ENCODE measurements at regions not wholly inside any gene's neighbourhood (a gene's known extent, or its start where the extent isn't known, plus 50 kb on each side); places are given as distances from the start of the nearest gene placed in this dataset.

DNA sequence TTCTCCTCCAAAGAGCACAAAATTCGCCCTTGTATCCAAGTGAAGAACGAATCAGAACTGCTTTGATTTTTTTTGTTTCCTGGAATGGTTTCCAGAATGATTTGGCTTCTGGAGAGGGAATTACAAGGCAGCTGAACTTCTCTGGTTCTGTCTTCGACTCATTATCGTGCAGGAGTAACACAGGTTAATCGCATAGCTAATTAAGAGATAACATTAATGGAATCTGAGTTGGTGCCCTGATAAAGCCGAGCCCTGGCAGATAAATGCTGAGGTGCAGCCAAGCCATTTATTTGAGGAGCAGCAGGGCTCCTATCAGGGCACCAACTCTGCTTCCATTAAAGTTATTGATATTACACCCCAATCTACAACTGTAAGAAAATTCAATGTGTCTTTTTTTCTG lies 433.7 kb downstream of the ZNF521 start:
- no peak for DNase-seq (ENCODE audit: low read depth)
- TF ChIP-seq, protein P1, sequence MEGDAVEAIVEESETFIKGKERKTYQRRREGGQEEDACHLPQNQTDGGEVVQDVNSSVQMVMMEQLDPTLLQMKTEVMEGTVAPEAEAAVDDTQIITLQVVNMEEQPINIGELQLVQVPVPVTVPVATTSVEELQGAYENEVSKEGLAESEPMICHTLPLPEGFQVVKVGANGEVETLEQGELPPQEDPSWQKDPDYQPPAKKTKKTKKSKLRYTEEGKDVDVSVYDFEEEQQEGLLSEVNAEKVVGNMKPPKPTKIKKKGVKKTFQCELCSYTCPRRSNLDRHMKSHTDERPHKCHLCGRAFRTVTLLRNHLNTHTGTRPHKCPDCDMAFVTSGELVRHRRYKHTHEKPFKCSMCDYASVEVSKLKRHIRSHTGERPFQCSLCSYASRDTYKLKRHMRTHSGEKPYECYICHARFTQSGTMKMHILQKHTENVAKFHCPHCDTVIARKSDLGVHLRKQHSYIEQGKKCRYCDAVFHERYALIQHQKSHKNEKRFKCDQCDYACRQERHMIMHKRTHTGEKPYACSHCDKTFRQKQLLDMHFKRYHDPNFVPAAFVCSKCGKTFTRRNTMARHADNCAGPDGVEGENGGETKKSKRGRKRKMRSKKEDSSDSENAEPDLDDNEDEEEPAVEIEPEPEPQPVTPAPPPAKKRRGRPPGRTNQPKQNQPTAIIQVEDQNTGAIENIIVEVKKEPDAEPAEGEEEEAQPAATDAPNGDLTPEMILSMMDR (conservative IDR thresholded peaks at IDR 0.05; ENCODE audit: control insufficient read depth, insufficient read depth, low read depth, low read length) = no peak
- H3K4me3 ChIP-seq (ENCODE audit: control insufficient read depth, low read depth, low read length) = no peak overlapping the region

- TF ChIP-seq, protein P1 (conservative IDR thresholded peaks at IDR 0.05; ENCODE audit: control insufficient read depth, insufficient read depth, low read depth, low read length) = no peak
- no peak overlapping the region for H3K4me3 ChIP-seq (ENCODE audit: control insufficient read depth, low read depth, low read length)
- no peak for DNase-seq (ENCODE audit: low read depth)
Measured at GRCh38 chr18:24919181-24919797, 432.7 kb downstream of the ZNF521 start.

GRCh38 chr18:24922491-24922890 lies 429.5 kb downstream of the ZNF521 start:
- H3K4me3 ChIP-seq (ENCODE audit: control insufficient read depth, low read depth, low read length) = no peak overlapping the region
- no peak for DNase-seq (ENCODE audit: low read depth)
- TF ChIP-seq, protein P1 (conservative IDR thresholded peaks at IDR 0.05; ENCODE audit: control insufficient read depth, insufficient read depth, low read depth, low read length) = no peak

DNA sequence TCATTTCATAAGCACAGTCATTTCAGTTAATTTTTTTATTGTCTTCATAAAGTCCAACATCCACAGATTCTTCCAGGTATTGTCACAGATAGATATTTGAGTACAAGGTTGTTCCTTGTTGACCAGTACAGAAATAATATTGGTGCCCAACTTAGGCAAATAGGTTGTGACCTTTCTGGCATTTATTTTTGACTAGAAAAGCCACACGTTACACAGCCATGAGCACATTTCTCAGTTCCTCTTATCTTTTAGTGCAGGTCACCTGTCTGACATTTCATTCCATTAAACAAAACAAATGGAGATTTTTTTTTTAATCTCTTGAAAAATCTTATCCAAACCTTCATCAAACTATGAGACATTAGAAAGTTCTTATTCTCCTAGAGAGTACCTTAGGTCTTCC lies 428.8 kb downstream of the ZNF521 start:
- DNase-seq (ENCODE audit: low read depth) = no peak
- TF ChIP-seq, protein P1 (conservative IDR thresholded peaks at IDR 0.05; ENCODE audit: control insufficient read depth, insufficient read depth, low read depth, low read length) = no peak
- H3K4me3 ChIP-seq (ENCODE audit: control insufficient read depth, low read depth, low read length) = no peak overlapping the region

DNA sequence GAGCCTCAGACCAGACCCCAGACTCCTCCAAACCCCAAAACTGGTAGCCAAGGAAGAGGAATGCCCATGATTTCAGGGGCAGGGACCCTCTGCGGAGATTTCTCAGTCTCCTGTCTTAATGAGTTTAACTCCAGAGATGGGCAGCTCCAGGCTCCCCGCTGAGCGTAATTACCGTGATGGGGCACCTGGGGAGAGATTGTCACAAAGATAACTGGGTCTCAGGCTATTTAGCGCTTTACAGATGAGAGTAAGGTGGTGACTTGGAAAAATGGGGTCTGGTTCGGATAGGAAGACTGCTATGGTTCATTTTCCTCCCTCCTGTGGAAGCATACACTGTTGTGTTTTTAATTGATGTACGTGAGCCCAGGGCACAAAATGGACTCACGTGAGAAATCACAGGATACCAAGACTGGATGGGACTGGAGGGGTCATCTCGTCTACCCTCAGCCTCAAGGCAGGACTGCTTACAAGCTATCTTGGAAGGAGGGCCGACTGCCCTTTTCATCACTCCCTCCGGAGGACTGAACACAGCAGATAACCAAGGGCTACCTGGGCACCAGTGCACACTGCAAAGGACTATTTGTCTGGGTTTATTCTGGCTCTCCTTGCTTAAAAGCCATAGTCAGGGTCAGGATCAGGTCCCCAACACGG lies 427.8 kb downstream of the ZNF521 start:
- no peak for DNase-seq (ENCODE audit: low read depth)
- TF ChIP-seq, protein P1 (conservative IDR thresholded peaks at IDR 0.05; ENCODE audit: control insufficient read depth, insufficient read depth, low read depth, low read length) = no peak
- H3K4me3 ChIP-seq (ENCODE audit: control insufficient read depth, low read depth, low read length) = no peak overlapping the region

DNA sequence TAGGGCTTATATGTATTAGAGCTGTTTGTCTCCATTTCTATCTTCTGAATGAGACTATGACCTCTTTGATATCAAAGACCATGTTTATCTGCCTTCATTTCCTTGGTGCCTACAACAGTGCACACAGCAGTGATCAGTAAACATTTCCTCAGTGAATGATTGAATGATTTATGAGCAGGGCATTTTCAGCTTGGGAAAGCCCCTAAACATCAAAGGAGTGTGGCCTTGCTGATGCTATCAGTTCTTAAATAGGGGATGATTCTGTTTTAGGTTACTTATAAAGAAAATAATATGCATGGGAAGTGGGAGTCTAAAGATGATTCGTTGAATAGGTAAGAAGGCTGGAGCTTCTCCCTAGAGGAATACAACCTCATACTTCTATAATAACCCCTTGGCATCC lies 425.3 kb downstream of the ZNF521 start:
- TF ChIP-seq, protein P1 (conservative IDR thresholded peaks at IDR 0.05; ENCODE audit: control insufficient read depth, insufficient read depth, low read depth, low read length) = no peak
- H3K4me3 ChIP-seq (ENCODE audit: control insufficient read depth, low read depth, low read length) = no peak overlapping the region
- DNase-seq (ENCODE audit: low read depth) = no peak

All from fibroblast of mammary gland (primary cell).